GM12873 (cell line): ENCODE measurements at regions not wholly inside any gene's neighbourhood (a gene's known extent, or its start where the extent isn't known, plus 50 kb on each side); places are given as distances from the start of the nearest gene placed in this dataset.

Source experiments
- CTCF ChIP-seq: IDR thresholded peaks from 2 replicates; pipeline ENCODE4 v1.5.1; 2012; ENCODE audit warnings: low read depth, mild to moderate bottlenecking, moderate library complexity, low read length, control low read depth; ENCODE audit not compliant: insufficient read depth; ENCODE audit errors: missing control alignments

GRCh38 chr4:173777421-173777820 is 247.4 kb upstream of the HAND2 start:
- TF ChIP-seq CTCF: no peak

- no peak for TF ChIP-seq CTCF
Measured at GRCh38 chr4:173769568-173769967, 239.5 kb upstream of the HAND2 start.

GRCh38 chr4:173767650-173768049 is 237.6 kb upstream of the HAND2 start:
- TF ChIP-seq CTCF: no peak

DNA sequence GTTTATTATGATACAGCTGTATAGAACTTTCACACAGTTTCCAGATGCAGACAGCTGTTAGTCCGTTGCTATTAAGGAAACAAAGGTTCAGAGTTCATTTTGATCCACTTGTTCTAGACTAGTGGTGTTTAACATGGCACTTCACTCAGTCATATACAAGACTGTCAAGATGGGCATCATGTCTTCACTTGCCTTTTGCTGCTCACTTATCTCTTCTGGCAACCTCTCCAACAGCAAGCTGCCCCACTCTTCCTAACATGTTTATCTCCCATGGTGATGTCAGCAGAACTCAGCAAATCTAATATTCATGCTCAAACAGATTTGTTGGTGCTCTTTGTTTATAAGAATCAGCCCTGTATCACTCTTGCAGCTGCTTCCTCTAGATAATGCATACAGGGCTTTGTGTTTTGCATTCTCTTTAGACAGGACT is 236.2 kb upstream of the HAND2 start:
- TF ChIP-seq CTCF: no peak

- TF ChIP-seq CTCF: no peak
Measured at GRCh38 chr4:173765751-173766150, 235.7 kb upstream of the HAND2 start.

GRCh38 chr4:173763389-173763788 is 233.4 kb upstream of the HAND2 start:
- no peak for TF ChIP-seq CTCF

GRCh38 chr4:173761938-173762337 is 231.9 kb upstream of the HAND2 start:
- TF ChIP-seq CTCF: no peak

DNA sequence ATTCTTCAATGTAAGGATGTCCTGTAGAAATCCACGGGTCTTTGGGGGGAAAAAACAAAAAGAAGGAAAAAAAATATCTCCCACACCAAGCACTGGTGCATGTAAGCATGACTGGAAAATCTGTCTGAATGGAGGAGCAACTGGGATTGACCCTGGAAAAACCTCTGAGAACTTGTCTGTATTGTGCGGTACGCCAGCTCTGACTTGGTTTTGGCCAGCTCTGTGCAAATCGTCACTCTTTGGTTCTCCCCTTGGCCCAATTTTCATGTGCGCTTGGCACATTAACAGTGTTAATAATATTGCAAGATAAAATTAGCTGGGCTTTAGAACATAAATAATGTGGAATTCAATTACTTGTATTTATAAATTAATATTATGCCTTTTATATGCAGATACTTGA is 231.2 kb upstream of the HAND2 start:
- TF ChIP-seq CTCF: no peak
